Astrocyte of the cerebellum (primary cell): ENCODE measurements at regions not wholly inside any gene's neighbourhood (a gene's known extent, or its start where the extent isn't known, plus 50 kb on each side); places are given as distances from the start of the nearest gene placed in this dataset.
A peak's percentile ranks its signal among the peaks of the same experiment; 100 is the strongest.

Experiments
- DNase-seq: peaks from one replicate; pipeline ENCODE4 v3.0.0-alpha.2; 2011; ENCODE audit warnings: low read depth
- H3K4me3 ChIP-seq: 2 replicates; pipeline ENCODE4 v1.5.1; 2011; ENCODE audit warnings: mild to moderate bottlenecking, low read depth, low read length, moderate library complexity
- in situ Hi-C: cut with HindIII; loops from 2 replicates; pipeline ENCODE4 v1.10.0; 2017; ENCODE audit warnings: low sequenced_read_pairs
- TF ChIP-seq, protein P1 (sequence below): IDR thresholded peaks from 2 replicates; pipeline ENCODE4 v1.5.1; 2012; ENCODE audit warnings: low read length, low read depth, moderate library complexity, mild to moderate bottlenecking; ENCODE audit errors: missing control alignments

DNA sequence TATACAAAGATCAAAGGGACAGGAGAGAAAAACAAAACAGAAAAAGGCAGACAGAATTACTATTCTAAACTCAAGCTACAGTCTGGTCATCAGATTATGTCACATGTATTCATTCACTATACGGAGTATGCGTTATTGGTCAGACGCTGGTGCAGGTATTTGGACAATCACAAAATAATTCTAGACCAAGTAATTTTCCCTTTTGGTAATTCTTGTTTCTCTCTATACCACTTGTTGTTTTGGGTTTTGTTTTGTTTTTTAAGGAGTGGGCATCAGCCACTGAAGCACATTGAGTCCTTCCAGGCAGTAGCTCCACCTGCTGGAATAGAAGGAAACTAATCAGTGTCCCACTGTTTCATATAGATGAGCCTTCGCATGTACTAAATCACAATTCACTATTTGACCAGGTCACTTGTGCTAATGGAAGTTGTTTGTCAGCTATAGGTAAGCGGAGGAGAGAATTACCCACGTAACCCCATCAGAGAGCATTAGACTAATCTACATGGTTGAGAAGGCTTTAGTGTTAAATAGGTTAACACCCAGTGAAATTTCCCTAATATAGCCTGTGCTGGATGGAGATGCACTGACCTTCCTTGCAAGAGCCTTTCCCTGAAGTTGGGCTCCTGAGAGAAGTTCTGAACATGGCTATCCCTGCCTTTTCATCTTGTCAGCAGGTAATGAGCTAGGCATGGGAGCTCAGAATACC is 77.9 kb downstream of the TNFAIP3 start:
- TF ChIP-seq, protein P1, sequence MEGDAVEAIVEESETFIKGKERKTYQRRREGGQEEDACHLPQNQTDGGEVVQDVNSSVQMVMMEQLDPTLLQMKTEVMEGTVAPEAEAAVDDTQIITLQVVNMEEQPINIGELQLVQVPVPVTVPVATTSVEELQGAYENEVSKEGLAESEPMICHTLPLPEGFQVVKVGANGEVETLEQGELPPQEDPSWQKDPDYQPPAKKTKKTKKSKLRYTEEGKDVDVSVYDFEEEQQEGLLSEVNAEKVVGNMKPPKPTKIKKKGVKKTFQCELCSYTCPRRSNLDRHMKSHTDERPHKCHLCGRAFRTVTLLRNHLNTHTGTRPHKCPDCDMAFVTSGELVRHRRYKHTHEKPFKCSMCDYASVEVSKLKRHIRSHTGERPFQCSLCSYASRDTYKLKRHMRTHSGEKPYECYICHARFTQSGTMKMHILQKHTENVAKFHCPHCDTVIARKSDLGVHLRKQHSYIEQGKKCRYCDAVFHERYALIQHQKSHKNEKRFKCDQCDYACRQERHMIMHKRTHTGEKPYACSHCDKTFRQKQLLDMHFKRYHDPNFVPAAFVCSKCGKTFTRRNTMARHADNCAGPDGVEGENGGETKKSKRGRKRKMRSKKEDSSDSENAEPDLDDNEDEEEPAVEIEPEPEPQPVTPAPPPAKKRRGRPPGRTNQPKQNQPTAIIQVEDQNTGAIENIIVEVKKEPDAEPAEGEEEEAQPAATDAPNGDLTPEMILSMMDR = peak; percentile 77
- no peak overlapping the region for H3K4me3 ChIP-seq
- peak; percentile 12 for DNase-seq
- in situ Hi-C loops = no loop called here

DNA sequence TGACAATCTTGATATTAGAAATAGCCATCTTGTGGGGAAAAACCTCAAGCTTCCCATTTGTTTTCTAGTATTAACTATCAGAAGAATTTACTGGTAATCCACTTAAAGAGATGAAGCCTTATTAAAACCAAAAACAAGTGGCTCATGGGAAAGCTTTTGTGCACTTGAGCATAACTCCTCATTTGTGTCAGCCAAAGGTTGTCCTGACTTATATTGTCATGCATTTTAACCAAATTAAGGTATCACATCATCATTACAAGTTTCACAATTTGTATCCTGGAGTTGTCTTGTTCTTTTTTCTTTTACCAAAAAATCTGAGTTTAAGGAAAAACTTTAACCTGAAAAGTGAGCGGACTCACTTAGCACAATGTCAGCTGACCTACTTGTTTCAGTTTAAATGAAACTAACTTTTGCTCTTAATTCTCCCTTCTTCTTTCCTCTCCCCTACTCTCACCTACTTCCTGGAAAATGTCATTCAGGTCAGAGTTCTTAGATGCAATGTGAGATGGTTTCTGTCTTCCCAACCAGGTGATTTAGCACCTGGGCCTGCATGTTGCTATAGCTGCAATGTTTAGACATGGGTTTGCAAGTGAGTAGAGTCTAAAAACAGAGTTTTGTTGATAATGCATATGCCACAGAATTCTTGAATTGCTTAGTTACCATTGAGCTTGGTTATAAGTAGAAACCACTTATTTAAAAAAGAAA is 82.8 kb downstream of the TNFAIP3 start:
- in situ Hi-C loops = no loop called here
- no peak overlapping the region for H3K4me3 ChIP-seq
- TF ChIP-seq, protein P1 = no peak
- no peak for DNase-seq

DNA sequence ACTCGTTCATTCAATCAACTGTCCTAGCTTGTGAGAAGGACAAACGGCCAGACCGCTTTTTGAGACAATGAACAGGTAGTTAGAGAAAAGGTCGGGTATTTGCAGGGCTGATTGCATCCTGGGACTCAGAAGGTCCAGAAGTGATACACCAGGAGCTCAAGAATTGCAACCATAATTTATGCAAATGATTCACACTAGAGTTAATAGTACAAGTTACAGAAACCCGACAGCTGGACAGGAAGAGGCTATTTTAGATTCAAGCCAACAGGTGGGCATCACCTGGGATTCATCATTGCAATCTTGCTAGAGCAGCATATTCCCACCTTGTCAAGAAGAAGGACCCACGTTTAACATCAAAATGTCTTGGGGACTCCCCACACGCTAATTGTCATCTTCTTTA is 83.5 kb downstream of the TNFAIP3 start:
- TF ChIP-seq, protein P1 = no peak
- DNase-seq = no peak
- in situ Hi-C loops = no loop called here
- H3K4me3 ChIP-seq = no peak overlapping the region

DNA sequence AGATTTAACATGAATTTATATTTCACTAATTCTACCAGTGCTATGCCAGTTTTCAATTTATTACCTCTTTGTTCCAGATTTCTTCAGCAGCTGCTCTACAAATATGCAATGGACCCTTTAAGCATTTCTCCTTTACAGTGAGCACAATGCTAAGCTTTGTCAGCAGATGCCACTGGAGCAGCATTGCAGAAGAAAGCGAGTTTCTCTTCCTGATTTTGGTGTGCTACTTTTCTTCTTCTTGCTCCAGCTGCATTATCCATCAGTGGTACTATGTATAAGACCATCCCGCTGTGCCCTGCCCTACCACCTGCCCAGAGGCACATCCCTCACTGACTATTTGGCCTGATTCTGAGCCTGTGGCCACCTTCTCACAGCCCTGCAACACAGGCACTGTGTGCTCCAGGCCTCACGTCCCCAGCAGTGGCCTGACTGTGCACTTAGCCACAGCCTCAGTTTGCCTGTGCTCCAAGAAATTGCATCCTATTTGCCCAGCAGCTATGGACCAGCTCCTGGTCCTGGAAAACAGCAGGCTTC is 84.1 kb downstream of the TNFAIP3 start:
- H3K4me3 ChIP-seq = no peak overlapping the region
- in situ Hi-C loops = no loop called here
- DNase-seq = no peak
- TF ChIP-seq, protein P1 = no peak

DNA sequence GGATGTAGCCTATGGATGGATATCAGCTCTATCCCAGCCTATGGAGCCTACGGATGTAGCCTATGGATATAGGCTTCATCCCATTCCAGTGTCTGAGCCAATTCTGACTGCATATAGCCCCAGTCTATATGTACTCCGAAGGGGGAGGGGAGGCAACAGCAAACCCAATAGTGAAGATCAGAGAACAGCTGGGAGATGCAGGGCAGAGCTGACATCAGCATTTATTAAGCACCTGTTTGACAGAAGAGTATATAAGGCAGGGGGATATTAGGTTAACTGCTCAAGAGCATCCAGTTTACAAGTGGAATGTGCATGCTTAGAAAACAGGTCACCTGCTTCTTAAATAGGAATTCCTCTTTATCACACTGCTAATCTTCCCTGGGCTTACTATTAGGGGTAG is 85.2 kb downstream of the TNFAIP3 start:
- TF ChIP-seq, protein P1 = no peak
- in situ Hi-C loops = no loop called here

DNA sequence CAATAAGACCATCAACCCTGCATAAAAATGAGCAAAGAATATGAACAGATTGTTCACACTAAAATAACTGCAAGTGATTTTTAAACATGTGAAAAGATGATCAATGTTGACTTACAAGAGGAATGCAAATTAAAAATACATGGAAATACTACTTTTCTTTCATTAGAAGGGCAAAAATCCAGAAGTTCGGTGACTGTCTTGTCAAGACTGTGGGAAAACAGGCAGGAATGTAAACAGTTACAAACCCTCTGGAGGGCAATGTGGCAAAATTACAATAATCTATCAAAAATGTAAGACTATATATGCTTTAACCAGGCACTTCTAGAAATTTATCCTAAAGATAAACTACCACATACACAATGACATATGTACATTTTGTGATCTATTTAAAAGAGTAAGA is 86.7 kb downstream of the TNFAIP3 start:
- H3K4me3 ChIP-seq = no peak overlapping the region
- in situ Hi-C loops = no loop called here
- TF ChIP-seq, protein P1 = no peak
- DNase-seq = no peak

More for the DNA sequence above, 85.2 kb downstream of the TNFAIP3 start:
- H3K4me3 ChIP-seq = no peak overlapping the region
- DNase-seq = no peak
